ENCODE measurements at regions not wholly inside any gene's neighbourhood (a gene's known extent, or its start where the extent isn't known, plus 50 kb on each side); places are given as distances from the start of the nearest gene placed in this dataset.

DNA sequence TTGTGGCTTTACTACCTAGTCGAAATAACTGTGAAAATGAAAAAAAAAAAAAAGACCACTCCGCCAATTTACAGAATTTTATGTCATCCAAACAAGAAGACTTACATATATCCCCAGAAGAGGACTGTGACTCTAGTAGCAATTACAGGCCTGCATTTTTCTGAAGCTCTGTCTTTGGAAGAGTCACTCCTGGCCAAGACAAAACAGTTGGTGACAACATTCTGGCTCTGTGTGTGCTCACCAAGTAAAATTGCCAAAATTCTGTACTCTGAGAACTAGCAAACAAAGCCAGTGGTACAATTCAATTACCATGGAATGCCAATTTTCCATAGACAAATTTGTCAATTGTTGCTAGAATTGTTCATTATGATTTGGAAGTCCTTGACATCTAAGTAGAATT is 311.1 kb downstream of the PDGFC start:
- BruUV-seq (replicated peaks), result no TSS peak
- Histone ChIP-seq H3K36me3 (ENCODE audit: control insufficient read depth in 2 of 2, extremely low read depth in 1 of 2, insufficient read depth in 2 of 2, low read length in 2 of 2) (no peaks in the 10 kb centered on the region), H2AFZ (ENCODE audit: low read depth, low read length) (no peak overlapping the region), H3K27ac (ENCODE audit: insufficient read depth, low read depth, low read length) (no peak overlapping the region), H3K4me3 (replicated peaks in 1 of 3; ENCODE audit: insufficient read depth in 1 of 3, low read depth in 1 of 3, low read length in 3 of 3) (no peak overlapping the region), H3K9ac (replicated peaks; ENCODE audit: extremely low read depth, insufficient read depth, low read length) (no peak overlapping the region), H3K4me1 (ENCODE audit: control insufficient read depth, extremely low read depth, insufficient read depth, low read length) (peaks cover 9% of the 10 kb centered on the region), H3K9me3 (replicated peaks; ENCODE audit: control insufficient read depth, insufficient read depth, low read length) (no peaks in the 10 kb centered on the region), H3K79me2 (ENCODE audit: control insufficient read depth, insufficient read depth, low read length) (no peaks in the 10 kb centered on the region), H3K4me2 (ENCODE audit: insufficient read depth, low read length) (no peak overlapping the region), H4K20me1 (replicated peaks; ENCODE audit: control insufficient read depth, extremely low read depth, insufficient read depth, low read length) (no peaks in the 10 kb centered on the region), H3K27me3 (ENCODE audit: control insufficient read depth in 2 of 2, insufficient read depth in 2 of 2, low read length in 2 of 2) (no peaks in the 10 kb centered on the region), H3K9me1 (replicated peaks; ENCODE audit: control insufficient read depth, extremely low read depth, insufficient read depth, low read length) (no peaks in the 10 kb centered on the region)
- FAIRE-seq (no peak), DNase-seq (ENCODE audit: low read depth, low spot score) (no peak)
- dilution Hi-C loops (cut with MboI; ENCODE audit: extremely low pct_ligation_motif_present, low sequenced_read_pairs) (no loop called here), intact Hi-C loops (cut with micrococcal nuclease) (no loop called here)
- no peak for TF ChIP-seq POLR2A (IDR thresholded peaks at IDR 0.05; ENCODE audit: low read depth, low read length)
- no peak for TF ChIP-seq MYC (IDR thresholded peaks at IDR 0.05; ENCODE audit: low read depth, low read length)
- no peak for TF ChIP-seq EZH2 (IDR thresholded peaks at IDR 0.05; ENCODE audit: borderline replicate concordance, low read depth, low read length, severe bottlenecking)
- no peak for TF ChIP-seq JUN (IDR thresholded peaks at IDR 0.05; ENCODE audit: borderline replicate concordance, insufficient read depth, insufficient read length, low read depth)
- TF ChIP-seq, protein P1, sequence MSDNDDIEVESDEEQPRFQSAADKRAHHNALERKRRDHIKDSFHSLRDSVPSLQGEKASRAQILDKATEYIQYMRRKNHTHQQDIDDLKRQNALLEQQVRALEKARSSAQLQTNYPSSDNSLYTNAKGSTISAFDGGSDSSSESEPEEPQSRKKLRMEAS (IDR thresholded peaks at IDR 0.05; ENCODE audit: insufficient read depth, insufficient read length), result no peak
- TF ChIP-seq, protein P2, sequence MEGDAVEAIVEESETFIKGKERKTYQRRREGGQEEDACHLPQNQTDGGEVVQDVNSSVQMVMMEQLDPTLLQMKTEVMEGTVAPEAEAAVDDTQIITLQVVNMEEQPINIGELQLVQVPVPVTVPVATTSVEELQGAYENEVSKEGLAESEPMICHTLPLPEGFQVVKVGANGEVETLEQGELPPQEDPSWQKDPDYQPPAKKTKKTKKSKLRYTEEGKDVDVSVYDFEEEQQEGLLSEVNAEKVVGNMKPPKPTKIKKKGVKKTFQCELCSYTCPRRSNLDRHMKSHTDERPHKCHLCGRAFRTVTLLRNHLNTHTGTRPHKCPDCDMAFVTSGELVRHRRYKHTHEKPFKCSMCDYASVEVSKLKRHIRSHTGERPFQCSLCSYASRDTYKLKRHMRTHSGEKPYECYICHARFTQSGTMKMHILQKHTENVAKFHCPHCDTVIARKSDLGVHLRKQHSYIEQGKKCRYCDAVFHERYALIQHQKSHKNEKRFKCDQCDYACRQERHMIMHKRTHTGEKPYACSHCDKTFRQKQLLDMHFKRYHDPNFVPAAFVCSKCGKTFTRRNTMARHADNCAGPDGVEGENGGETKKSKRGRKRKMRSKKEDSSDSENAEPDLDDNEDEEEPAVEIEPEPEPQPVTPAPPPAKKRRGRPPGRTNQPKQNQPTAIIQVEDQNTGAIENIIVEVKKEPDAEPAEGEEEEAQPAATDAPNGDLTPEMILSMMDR (IDR thresholded peaks at IDR 0.05; ENCODE audit: extremely low read depth in 1 of 2, insufficient read depth in 1 of 2, low read depth in 1 of 2, low read length in 2 of 2), result no peak
- TF ChIP-seq POLR2AphosphoS5 (IDR thresholded peaks at IDR 0.05; ENCODE audit: insufficient read depth, low read depth, low read length), result no peak
- no peak for TF ChIP-seq GATA2 (IDR thresholded peaks at IDR 0.05; ENCODE audit: insufficient read depth, insufficient read length, low read depth, low read length)
- no peak for TF ChIP-seq FOS (IDR thresholded peaks at IDR 0.05; ENCODE audit: borderline replicate concordance, insufficient read depth, low read length)
- CTCF ChIA-PET, result interaction anchor here (1.0 kb wide), 1 partner anchor 19 kb away, joined by 3 read pairs; no protein-coding TSS in a partner anchor
- POLR2A ChIA-PET, result no interaction called here

Data from endothelial cell of umbilical vein (primary cell).